ENCODE measurements at regions not wholly inside any gene's neighbourhood (a gene's known extent, or its start where the extent isn't known, plus 50 kb on each side); places are given as distances from the start of the nearest gene placed in this dataset.
"Not testable (repeated sequence)": the region's sequence is repeated elsewhere in the genome, so short reads cannot be mapped to it uniquely, and the experiment has no call there.

DNA sequence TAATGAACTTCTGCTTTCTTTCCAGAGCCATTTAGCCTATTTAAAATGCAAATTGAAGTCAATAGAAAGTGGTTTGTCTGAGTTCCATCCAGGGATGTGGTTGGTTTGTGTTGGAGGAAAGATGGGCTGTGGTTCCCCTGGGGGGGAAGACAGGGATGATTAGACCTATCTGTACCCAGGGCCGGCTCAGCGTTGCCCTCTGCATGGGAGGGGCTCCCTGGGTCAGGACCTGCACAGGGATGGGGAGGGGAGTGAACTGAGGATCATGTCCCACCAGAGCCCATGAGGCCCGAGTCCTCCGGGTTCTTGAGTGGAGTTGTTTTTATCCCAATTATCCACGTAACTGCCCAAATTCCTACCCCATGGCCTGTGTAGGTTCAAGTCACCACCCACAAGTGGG lies 76.9 kb upstream of the SFSWAP start:
- ChIA-PET POLR2A (ENCODE audit: low non-redundant PET) (no interaction called here), CTCF (no interaction called here)
- peaks cover 11% of the 10 kb centered on the region for H3K27me3 ChIP-seq (replicated peaks; ENCODE audit: insufficient read depth, low read depth, low read length, poor library complexity)
- no peaks in the 10 kb centered on the region for H3K9me3 ChIP-seq (ENCODE audit: low read depth, low read length, poor library complexity, severe bottlenecking)
- H3K4me3 ChIP-seq (ENCODE audit: low read depth, low read length, poor library complexity, severe bottlenecking): no peak overlapping the region
- H3K4me1 ChIP-seq (ENCODE audit: insufficient read depth, low read length, poor library complexity, severe bottlenecking): no peaks in the 10 kb centered on the region
- H3K36me3 ChIP-seq (ENCODE audit: insufficient read depth, low read length, poor library complexity, severe bottlenecking): no peaks in the 10 kb centered on the region
- no TSS peak for BruUV-seq (replicated peaks)
- no peak for DNase-seq (ENCODE audit: low spot score)
- TF ChIP-seq, protein P1, sequence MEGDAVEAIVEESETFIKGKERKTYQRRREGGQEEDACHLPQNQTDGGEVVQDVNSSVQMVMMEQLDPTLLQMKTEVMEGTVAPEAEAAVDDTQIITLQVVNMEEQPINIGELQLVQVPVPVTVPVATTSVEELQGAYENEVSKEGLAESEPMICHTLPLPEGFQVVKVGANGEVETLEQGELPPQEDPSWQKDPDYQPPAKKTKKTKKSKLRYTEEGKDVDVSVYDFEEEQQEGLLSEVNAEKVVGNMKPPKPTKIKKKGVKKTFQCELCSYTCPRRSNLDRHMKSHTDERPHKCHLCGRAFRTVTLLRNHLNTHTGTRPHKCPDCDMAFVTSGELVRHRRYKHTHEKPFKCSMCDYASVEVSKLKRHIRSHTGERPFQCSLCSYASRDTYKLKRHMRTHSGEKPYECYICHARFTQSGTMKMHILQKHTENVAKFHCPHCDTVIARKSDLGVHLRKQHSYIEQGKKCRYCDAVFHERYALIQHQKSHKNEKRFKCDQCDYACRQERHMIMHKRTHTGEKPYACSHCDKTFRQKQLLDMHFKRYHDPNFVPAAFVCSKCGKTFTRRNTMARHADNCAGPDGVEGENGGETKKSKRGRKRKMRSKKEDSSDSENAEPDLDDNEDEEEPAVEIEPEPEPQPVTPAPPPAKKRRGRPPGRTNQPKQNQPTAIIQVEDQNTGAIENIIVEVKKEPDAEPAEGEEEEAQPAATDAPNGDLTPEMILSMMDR (conservative IDR thresholded peaks at IDR 0.05; ENCODE audit: low read depth, low read length): no peak
- TF ChIP-seq EZH2 (IDR thresholded peaks at IDR 0.05; ENCODE audit: borderline replicate concordance, low read depth, low read length, poor library complexity, severe bottlenecking): no peak
- H3K27ac ChIP-seq (ENCODE audit: low read depth, low read length, poor library complexity, severe bottlenecking): no peak overlapping the region
- intact Hi-C loops (cut with micrococcal nuclease; ENCODE audit: unreplicated experiment): no loop called here

DNA sequence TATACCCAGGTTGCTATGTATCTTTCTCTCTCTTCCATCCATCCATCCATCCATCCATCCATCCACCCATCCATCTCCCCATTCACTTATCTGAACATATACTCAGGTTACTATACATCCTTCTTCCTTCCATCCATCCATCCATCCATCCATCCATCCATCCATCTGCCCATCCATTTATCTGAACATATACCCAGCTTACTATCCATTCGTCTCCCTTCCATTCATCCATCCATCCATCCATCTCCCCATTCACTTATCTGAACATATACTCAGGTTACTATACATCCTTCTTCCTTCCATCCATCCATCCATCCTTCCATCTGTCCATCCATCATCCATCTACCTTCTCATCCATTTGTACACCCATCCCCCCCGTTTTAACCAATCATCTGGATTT lies 75.9 kb upstream of the SFSWAP start:
- not testable (repeated sequence) for DNase-seq (ENCODE audit: low spot score)

DNA sequence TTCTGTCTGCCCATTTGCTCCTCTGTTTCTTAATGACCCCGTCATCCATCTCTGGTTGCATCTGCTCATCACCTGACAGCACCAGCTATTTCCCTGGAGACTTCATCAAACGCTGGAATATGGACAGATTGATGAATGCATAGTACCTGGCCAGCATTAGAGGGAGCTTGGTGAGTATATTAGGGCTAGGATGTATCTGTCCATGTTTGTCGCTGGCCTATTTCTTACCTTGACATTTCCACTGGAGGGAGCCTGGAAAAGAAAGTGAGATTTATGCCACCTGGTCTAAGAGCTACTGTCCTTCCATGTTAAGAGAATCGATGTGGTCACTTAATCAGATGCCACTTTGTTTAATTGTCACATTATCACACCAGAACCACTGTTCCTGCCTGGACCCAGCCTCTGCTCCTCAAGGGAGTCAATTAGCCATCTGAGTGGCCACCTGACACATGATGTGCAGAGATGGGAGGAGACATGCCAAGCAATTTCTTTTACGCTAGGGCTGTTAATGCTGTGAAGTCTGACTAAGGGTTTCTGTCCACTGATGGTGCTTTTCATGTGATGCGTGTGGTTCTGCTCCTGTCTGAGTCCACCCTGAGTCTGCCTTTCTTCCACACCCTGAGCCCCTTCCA lies 75.3 kb upstream of the SFSWAP start:
- Histone ChIP-seq H3K4me3 (ENCODE audit: low read depth, low read length, poor library complexity, severe bottlenecking) (no peak overlapping the region), H3K36me3 (ENCODE audit: insufficient read depth, low read length, poor library complexity, severe bottlenecking) (no peaks in the 10 kb centered on the region), H3K4me1 (ENCODE audit: insufficient read depth, low read length, poor library complexity, severe bottlenecking) (no peaks in the 10 kb centered on the region), H3K9me3 (ENCODE audit: low read depth, low read length, poor library complexity, severe bottlenecking) (no peaks in the 10 kb centered on the region), H3K27me3 (replicated peaks; ENCODE audit: insufficient read depth, low read depth, low read length, poor library complexity) (peaks cover 11% of the 10 kb centered on the region), H3K27ac (ENCODE audit: low read depth, low read length, poor library complexity, severe bottlenecking) (no peak overlapping the region)
- no peak for DNase-seq (ENCODE audit: low spot score)
- ChIA-PET CTCF (no interaction called here), POLR2A (ENCODE audit: low non-redundant PET) (no interaction called here)
- intact Hi-C loops (cut with micrococcal nuclease; ENCODE audit: unreplicated experiment): no loop called here
- BruUV-seq (replicated peaks): no TSS peak
- TF ChIP-seq EZH2 (IDR thresholded peaks at IDR 0.05; ENCODE audit: borderline replicate concordance, low read depth, low read length, poor library complexity, severe bottlenecking): no peak
- TF ChIP-seq, protein P1 (conservative IDR thresholded peaks at IDR 0.05; ENCODE audit: low read depth, low read length): no peak

More for the DNA sequence above, 75.9 kb upstream of the SFSWAP start:
- POLR2A ChIA-PET (ENCODE audit: low non-redundant PET); H3K4me1 ChIP-seq (ENCODE audit: insufficient read depth, low read length, poor library complexity, severe bottlenecking); H3K27ac ChIP-seq (ENCODE audit: low read depth, low read length, poor library complexity, severe bottlenecking); H3K4me3 ChIP-seq (ENCODE audit: low read depth, low read length, poor library complexity, severe bottlenecking); H3K36me3 ChIP-seq (ENCODE audit: insufficient read depth, low read length, poor library complexity, severe bottlenecking); intact Hi-C loops (cut with micrococcal nuclease; ENCODE audit: unreplicated experiment); H3K9me3 ChIP-seq (ENCODE audit: low read depth, low read length, poor library complexity, severe bottlenecking); BruUV-seq (replicated peaks); CTCF ChIA-PET: not testable (repeated sequence)
- H3K27me3 ChIP-seq (replicated peaks; ENCODE audit: insufficient read depth, low read depth, low read length, poor library complexity): peaks cover 11% of the 10 kb centered on the region

DNA sequence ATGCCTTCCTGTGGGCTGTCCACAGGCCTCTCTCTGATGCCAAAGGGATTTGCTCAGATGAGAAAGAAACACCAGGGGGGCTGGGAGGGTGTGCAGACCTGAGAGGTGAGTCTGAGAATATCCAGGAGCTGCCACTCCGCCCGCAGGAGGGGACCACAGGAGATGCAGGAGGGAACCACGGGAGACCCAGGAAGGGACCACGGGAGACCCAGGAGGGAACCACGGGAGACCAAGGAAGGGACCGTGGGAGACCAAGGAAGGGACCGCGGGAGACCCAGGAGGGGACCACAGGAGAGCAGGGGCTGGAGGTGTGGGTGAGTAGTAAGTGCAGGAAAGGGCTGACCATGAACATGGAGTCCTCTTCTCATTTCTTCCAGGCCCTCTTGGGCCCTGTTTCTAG lies 74.6 kb upstream of the SFSWAP start:
- BruUV-seq (replicated peaks): no TSS peak
- POLR2A ChIA-PET (ENCODE audit: low non-redundant PET): no interaction called here
- TF ChIP-seq, protein P1 (conservative IDR thresholded peaks at IDR 0.05; ENCODE audit: low read depth, low read length): no peak
- no peak for TF ChIP-seq EZH2 (IDR thresholded peaks at IDR 0.05; ENCODE audit: borderline replicate concordance, low read depth, low read length, poor library complexity, severe bottlenecking)

More for the DNA sequence above, 74.6 kb upstream of the SFSWAP start:
- Histone ChIP-seq H3K27me3 (replicated peaks; ENCODE audit: insufficient read depth, low read depth, low read length, poor library complexity) (peaks cover 7% of the 10 kb centered on the region), H3K4me3 (ENCODE audit: low read depth, low read length, poor library complexity, severe bottlenecking) (no peak overlapping the region), H3K27ac (ENCODE audit: low read depth, low read length, poor library complexity, severe bottlenecking) (no peak overlapping the region), H3K4me1 (ENCODE audit: insufficient read depth, low read length, poor library complexity, severe bottlenecking) (no peaks in the 10 kb centered on the region), H3K36me3 (ENCODE audit: insufficient read depth, low read length, poor library complexity, severe bottlenecking) (no peaks in the 10 kb centered on the region), H3K9me3 (ENCODE audit: low read depth, low read length, poor library complexity, severe bottlenecking) (no peaks in the 10 kb centered on the region)
- CTCF ChIA-PET: no interaction called here
- no peak for DNase-seq (ENCODE audit: low spot score)
- intact Hi-C loops (cut with micrococcal nuclease; ENCODE audit: unreplicated experiment): no loop called here
